ENCODE measurements at regions not wholly inside any gene's neighbourhood (a gene's known extent, or its start where the extent isn't known, plus 50 kb on each side); places are given as distances from the start of the nearest gene placed in this dataset.
A peak's percentile ranks its signal among the peaks of the same experiment; 100 is the strongest.

DNA sequence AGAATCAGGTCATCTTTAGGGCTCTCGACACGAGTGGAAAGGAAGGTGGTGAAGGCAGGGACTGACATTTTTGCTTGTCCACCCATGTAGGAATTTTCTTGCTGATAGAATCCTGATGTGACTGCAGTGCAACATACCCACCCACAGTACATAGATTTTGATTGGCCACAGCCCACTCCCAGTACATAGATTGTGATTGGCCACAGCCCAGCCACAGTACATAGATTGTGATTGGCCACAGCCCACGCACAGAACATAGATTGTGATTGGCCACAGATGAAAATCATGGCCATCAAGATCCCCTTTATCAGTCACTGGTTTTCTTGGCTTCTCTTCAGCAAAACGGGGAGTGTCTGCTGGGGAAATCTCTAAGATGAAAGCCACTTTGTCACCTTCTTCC is 1041.5 kb downstream of the AACS start:
- no peak for DNase-seq (ENCODE audit: low spot score)

- no peak for DNase-seq (ENCODE audit: low spot score)
Measured at GRCh38 chr12:126107659-126108058, 1042.4 kb downstream of the AACS start.

GRCh38 chr12:126108247-126108646 is 1043.0 kb downstream of the AACS start:
- no peak for DNase-seq (ENCODE audit: low spot score)

DNA sequence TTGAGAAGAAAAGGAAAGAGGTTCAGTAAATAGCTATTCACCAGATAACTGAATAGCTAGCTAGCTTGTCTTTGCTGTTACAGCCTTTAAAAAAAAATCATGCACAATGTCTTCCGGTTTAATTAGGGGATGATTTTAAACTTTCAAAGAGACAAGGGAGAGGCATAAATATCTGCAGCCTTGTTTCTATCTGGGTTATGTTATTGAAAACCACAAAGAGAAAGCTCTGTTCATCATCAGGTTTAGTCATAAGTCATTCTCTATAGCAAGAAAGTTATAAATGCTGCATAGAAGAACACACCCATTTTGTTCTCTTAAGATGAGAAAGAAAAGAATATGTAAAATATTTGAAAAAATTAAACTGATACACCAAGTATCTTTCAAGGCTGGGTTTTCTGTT is 1046.9 kb downstream of the AACS start:
- DNase-seq (ENCODE audit: low spot score) = no peak

GRCh38 chr12:126112849-126113248 is 1047.6 kb downstream of the AACS start:
- DNase-seq (ENCODE audit: low spot score) = no peak

GRCh38 chr12:126114441-126114840 is 1049.2 kb downstream of the AACS start:
- no peak for DNase-seq (ENCODE audit: low spot score)

DNA sequence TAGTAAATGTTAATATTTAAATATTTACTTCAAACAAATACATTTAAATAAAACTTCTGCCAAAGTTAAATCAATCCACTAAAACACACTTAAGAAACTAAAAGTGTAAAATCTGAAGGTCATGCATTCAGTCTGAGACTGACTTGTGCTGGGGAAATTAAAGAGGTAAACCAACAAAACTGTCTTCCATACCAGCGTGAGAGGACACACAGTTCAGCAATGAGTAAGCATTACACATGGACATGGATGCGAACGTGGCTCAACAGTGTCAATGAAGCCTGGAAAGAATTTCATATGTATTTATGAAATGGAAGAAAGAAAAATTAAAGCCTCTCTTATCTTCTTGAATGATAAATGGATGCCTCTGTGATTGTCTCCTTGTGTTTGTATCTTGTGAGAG is 1052.3 kb downstream of the AACS start:
- no peak for DNase-seq (ENCODE audit: low spot score)

DNA sequence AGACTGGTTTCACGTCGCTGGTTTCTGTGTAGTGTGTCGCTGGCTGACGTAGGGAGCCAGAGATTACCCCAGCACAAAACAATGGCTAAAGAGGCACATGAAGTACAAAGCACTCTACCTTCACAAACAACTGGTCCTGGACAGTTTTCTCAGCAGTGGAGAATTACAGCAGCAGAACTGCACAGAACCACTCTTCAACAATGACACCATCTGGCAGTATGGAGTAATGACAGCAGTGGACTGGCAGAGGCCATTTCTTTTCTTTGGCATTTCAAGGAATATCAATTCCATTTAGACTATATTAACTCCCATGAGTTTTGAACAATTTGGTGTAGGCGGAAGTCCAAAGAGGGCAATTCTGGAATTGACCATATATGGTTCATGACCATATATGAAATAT is 1074.1 kb downstream of the AACS start:
- DNase-seq (ENCODE audit: low spot score) = no peak

GRCh38 chr12:126144603-126145002 is 1079.4 kb downstream of the AACS start:
- DNase-seq (ENCODE audit: low spot score) = no peak

- DNase-seq (ENCODE audit: low spot score) = no peak
Measured at GRCh38 chr12:126147321-126147720, 1082.1 kb downstream of the AACS start.

GRCh38 chr12:126156806-126157574 is 1091.8 kb downstream of the AACS start:
- DNase-seq (ENCODE audit: low spot score) = peak; percentile 32

DNA sequence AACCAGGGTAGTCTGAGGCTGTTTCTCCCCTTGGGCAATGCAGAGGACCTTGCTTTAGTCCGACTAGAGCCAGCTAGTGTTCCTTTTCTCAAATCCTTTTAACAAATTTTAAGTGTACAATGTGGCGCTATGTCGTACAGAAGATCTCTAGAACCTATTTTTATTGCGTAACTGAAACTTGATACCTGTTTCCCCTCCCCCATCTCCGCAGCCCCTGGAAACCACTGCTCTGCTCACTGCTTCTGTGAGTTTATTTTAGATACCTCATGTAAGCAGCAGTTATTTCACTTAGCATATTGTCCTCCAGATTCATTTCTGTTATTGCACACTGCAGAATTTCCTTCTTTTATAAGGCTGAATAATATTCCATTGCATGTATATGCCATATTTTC is 1092.3 kb downstream of the AACS start:
- DNase-seq (ENCODE audit: low spot score) = no peak

GRCh38 chr12:126159139-126159538 is 1093.9 kb downstream of the AACS start:
- no peak for DNase-seq (ENCODE audit: low spot score)

- DNase-seq (ENCODE audit: low spot score) = no peak
Measured at GRCh38 chr12:126160912-126161311, 1095.7 kb downstream of the AACS start.

- no peak for DNase-seq (ENCODE audit: low spot score)
Measured at GRCh38 chr12:126163984-126164383, 1098.7 kb downstream of the AACS start.

DNA sequence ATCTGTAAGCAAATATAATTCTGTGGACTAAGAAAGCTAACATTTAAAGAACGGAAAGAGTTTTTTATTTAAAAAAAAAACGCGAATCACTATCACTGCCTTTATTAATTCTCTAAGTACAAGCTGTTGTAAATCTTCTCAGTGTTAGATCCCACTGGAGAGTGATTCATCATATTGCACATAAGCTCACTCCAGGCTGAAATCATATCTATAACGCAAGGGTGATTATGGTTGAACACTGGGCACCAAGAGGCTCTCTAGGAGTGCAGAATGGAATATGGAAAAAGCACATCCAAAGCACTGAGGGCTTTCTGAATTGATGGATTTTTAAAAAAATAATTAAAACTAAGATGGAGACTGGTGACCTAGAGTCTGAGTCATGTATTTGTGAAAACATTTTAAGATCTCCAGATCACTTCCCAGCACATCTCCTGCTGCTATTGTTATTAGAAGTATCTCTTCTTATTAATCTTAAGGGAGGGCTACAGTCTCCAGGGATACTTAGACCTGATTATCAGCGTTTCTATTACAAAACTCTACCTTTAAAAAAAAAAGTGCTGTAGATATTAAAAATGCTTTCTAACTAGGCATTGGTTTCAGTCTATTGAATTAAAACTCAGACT is 1106.8 kb downstream of the AACS start:
- no peak for DNase-seq (ENCODE audit: low spot score)

DNA sequence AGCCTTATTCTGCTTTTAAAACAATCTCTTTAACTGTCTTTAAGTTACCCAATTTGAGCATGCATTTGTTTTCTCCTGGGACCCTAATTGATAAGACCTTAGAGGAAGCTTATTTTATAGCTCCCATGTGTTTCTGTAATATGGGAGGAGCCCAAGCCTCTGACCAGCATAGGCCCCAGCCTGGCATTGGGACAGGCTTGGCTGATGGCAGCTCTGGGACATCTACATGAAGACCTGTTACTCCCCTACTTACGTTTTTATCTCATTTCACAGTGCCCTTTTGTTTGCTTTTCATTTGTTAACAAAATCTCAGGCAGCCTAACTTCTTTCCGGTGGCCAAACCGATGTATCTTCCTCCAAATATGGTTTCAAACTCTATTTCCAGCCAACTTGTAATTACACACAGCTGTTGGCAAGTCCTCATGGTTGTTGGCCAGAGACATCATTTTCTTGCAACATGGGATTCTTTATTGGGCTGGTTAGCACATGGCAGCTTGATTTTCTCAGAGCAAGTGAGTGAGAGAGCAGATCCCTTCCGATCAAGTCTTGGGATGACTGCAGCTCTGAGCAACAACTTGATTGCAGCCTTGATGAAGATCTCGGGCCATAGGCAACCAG is 1117.5 kb downstream of the AACS start:
- DNase-seq (ENCODE audit: low spot score) = no peak

DNA sequence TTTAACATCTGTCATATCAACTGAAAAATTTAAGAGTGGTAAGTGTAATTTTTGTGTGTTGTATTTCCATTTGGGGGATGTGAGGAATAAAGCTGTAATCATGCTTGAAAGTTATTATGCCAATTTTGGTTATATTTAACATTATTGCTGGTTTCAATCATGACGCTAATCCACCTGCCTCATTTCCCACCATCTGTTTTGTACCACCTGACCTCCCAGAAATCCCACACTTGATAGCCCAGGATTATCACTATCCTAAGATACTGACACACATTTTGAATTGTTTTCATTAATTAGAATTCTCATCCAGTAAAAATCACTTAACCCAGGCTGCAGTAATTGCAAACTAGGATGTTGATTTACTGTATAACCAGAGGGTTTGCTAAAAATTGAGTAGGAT is 1119.8 kb downstream of the AACS start:
- DNase-seq (ENCODE audit: low spot score) = no peak

DNA sequence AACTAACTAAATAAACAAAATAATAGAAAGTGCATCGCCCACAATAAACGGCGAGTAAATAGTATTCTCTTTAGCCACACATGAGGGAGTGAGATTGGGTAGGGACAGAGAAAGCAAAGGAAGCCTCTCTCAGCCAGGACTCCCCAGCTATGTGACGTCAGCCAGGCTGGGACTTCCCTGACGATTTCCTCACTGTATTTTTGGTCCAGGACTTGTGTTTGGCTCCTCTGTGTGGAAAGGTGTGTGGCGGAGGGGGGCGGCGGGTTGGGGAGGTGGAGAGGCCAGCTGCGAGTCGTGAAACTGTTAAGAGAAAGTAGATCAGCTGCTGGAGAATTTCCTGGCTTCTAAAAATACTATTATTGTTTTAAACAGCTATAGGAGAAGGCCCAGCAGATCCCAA is 1124.6 kb downstream of the AACS start:
- DNase-seq (ENCODE audit: low spot score) = no peak

- no peak for DNase-seq (ENCODE audit: low spot score)
Measured at GRCh38 chr12:126191031-126191891, 1126.0 kb downstream of the AACS start.

GRCh38 chr12:126191949-126192348 is 1126.7 kb downstream of the AACS start:
- no peak for DNase-seq (ENCODE audit: low spot score)

DNA sequence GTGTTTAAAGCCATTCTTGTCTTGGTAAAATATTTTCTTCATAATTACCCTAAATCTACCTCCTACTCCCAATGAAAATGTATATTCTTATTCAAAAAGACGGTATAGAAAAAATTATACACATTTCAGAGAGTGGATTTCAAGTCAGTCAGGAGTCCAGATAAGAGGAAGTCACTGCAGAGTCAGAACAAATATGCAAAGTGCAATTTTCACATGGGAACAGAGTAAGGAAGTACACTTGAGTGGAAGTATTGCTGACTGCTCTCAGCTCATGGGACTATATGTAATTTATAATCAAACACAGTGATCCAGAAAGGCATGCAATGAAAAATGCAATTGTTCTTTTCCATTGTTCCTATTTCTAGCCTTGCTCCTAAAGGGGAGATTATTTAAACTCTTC is 1128.0 kb downstream of the AACS start:
- DNase-seq (ENCODE audit: low spot score) = no peak

GRCh38 chr12:126196263-126196662 is 1131.0 kb downstream of the AACS start:
- no peak for DNase-seq (ENCODE audit: low spot score)

Measured in cerebellar cortex (tissue), 1 donor.